GM18858 (cell line): ENCODE measurements at regions not wholly inside any gene's neighbourhood (a gene's known extent, or its start where the extent isn't known, plus 50 kb on each side); places are given as distances from the start of the nearest gene placed in this dataset.
"Not testable (repeated sequence)": the region's sequence is repeated elsewhere in the genome, so short reads cannot be mapped to it uniquely, and the experiment has no call there.

ENCODE experiments used
- ATAC-seq: cut with Tn5 transposase; IDR thresholded peaks from one replicate; pipeline ENCODE4 v1.9.1; 2021; ENCODE audit not compliant: unreplicated experiment

GRCh38 chr7:83749495-83749894 lies 100.6 kb upstream of the SEMA3E start:
- no peak for ATAC-seq

- ATAC-seq: no peak
These were observed 90.6 kb upstream of the SEMA3E start for GRCh38 chr7:83739527-83739926.

- no peak for ATAC-seq
These were observed 89.4 kb upstream of the SEMA3E start for GRCh38 chr7:83738291-83738835.

GRCh38 chr7:83732305-83732704 lies 83.4 kb upstream of the SEMA3E start:
- no peak for ATAC-seq

- ATAC-seq: no peak
These were observed 82.2 kb upstream of the SEMA3E start for GRCh38 chr7:83731154-83731553.

- not testable (repeated sequence) for ATAC-seq
These were observed 68.0 kb upstream of the SEMA3E start for GRCh38 chr7:83716923-83717322.

GRCh38 chr7:83708531-83708930 lies 59.6 kb upstream of the SEMA3E start:
- ATAC-seq: peak; percentile 80

- ATAC-seq: no peak
These were observed 55.6 kb upstream of the SEMA3E start for GRCh38 chr7:83704564-83704963.

- ATAC-seq: no peak
These were observed 53.5 kb upstream of the SEMA3E start for GRCh38 chr7:83702446-83702845.

- no peak for ATAC-seq
These were observed 52.8 kb upstream of the SEMA3E start for GRCh38 chr7:83701736-83702135.
